ENCODE measurements at regions not wholly inside any gene's neighbourhood (a gene's known extent, or its start where the extent isn't known, plus 50 kb on each side); places are given as distances from the start of the nearest gene placed in this dataset.

DNA sequence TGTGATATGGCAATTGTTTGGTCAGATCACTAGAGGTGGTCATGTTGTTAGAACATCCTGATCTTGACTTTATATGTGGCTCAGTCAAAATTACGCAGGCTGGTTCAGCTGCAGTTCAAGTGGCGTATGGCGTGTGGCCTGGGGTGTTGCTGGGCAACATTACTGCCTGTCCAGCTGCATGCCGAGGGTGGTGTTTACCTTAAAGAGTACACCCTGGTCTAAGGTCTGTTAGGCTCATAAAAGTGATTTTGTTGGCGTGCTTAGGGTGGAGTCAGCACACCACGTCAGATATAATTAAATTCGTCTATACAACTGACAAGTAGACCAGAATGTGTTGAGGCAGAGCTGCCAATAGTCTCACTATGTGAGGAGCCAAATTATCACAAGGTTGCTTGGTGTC is 55.6 kb upstream of the NEDD9 start (continued):
- no peak for TF ChIP-seq ZBTB7A (tag by site-specific recombination; IDR thresholded peaks at IDR 0.05; ENCODE audit: low read depth)
- TF ChIP-seq, protein P1, sequence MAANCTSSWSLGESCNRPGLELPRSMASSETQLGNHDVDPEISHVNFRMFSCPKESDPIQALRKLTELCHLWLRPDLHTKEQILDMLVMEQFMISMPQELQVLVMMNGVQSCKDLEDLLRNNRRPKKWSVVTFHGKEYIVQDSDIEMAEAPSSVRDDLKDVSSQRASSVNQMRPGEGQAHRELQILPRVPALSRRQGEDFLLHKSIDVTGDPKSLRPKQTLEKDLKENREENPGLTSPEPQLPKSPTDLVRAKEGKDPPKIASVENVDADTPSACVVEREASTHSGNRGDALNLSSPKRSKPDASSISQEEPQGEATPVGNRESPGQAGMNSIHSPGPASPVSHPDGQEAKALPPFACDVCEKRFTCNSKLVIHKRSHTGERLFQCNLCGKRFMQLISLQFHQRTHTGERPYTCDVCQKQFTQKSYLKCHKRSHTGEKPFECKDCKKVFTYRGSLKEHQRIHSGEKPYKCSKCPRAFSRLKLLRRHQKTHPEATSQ (tag by site-specific recombination; IDR thresholded peaks at IDR 0.05) = no peak
- TF ChIP-seq, protein P2, sequence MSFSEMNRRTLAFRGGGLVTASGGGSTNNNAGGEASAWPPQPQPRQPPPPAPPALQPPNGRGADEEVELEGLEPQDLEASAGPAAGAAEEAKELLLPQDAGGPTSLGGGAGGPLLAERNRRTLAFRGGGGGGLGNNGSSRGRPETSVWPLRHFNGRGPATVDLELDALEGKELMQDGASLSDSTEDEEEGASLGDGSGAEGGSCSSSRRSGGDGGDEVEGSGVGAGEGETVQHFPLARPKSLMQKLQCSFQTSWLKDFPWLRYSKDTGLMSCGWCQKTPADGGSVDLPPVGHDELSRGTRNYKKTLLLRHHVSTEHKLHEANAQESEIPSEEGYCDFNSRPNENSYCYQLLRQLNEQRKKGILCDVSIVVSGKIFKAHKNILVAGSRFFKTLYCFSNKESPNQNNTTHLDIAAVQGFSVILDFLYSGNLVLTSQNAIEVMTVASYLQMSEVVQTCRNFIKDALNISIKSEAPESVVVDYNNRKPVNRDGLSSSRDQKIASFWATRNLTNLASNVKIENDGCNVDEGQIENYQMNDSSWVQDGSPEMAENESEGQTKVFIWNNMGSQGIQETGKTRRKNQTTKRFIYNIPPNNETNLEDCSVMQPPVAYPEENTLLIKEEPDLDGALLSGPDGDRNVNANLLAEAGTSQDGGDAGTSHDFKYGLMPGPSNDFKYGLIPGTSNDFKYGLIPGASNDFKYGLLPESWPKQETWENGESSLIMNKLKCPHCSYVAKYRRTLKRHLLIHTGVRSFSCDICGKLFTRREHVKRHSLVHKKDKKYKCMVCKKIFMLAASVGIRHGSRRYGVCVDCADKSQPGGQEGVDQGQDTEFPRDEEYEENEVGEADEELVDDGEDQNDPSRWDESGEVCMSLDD (tag by site-specific recombination; IDR thresholded peaks at IDR 0.05) = no peak
- no peak for TF ChIP-seq ZNF404 (tag by site-specific recombination; IDR thresholded peaks at IDR 0.05)
- TF ChIP-seq YY1 (tag by site-specific recombination; IDR thresholded peaks at IDR 0.05) = no peak
- no peak for TF ChIP-seq MYNN (tag by site-specific recombination; IDR thresholded peaks at IDR 0.05; ENCODE audit: borderline replicate concordance)
- TF ChIP-seq ZNF138 (tag by site-specific recombination; IDR thresholded peaks at IDR 0.05; ENCODE audit: borderline replicate concordance) = no peak
- TF ChIP-seq YY2 (tag by site-specific recombination; IDR thresholded peaks at IDR 0.05) = no peak

DNA sequence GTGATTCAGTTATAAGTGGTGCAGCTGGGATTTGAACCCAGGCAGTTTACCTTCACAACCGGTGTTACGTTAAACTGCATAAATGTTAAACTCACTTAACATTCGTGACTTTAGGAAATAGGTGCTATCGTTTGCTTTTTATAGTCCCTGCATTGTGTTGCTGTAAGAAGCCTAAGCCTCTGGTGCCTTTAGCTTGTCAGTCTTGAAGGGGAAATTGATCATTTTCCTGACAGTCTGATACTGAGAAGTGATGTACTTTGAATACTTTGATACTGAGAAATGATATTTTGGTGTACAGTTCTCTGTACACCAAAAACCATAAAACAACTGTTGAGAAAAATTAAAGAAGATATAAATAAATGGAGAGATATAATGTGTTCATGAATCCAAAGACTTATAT is 52.5 kb upstream of the NEDD9 start:
- Histone ChIP-seq H3K36me3 (ENCODE audit: control insufficient read depth in 2 of 2, insufficient read depth in 1 of 2, low read length in 2 of 2) (no peaks in the 10 kb centered on the region), H3K4me1 (ENCODE audit: control insufficient read depth, insufficient read depth, low read length) (no peaks in the 10 kb centered on the region), H3K9me3 (ENCODE audit: control insufficient read depth, insufficient read depth, low read depth, low read length) (no peaks in the 10 kb centered on the region; the same call in 1 of the 2 replicates), H3K4me3 (ENCODE audit: low read depth, low read length) (no peak overlapping the region), H3K27ac (ENCODE audit: extremely low read depth, low read depth, low read length) (no peak overlapping the region)
- POLR2A ChIA-PET = no interaction called here
- CTCF ChIA-PET = interaction anchor here (0.9 to 1.3 kb wide), 2 partner anchors 113 to 211 kb away, joined by 4 to 5 read pairs; no protein-coding TSS in a partner anchor
- TF ChIP-seq, protein P3, sequence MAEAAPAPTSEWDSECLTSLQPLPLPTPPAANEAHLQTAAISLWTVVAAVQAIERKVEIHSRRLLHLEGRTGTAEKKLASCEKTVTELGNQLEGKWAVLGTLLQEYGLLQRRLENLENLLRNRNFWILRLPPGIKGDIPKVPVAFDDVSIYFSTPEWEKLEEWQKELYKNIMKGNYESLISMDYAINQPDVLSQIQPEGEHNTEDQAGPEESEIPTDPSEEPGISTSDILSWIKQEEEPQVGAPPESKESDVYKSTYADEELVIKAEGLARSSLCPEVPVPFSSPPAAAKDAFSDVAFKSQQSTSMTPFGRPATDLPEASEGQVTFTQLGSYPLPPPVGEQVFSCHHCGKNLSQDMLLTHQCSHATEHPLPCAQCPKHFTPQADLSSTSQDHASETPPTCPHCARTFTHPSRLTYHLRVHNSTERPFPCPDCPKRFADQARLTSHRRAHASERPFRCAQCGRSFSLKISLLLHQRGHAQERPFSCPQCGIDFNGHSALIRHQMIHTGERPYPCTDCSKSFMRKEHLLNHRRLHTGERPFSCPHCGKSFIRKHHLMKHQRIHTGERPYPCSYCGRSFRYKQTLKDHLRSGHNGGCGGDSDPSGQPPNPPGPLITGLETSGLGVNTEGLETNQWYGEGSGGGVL (tag by site-specific recombination; IDR thresholded peaks at IDR 0.05) = no peak
- TF ChIP-seq ZNF175 (tag by site-specific recombination; IDR thresholded peaks at IDR 0.05) = no peak
- TF ChIP-seq ZNF174 (tag by site-specific recombination; IDR thresholded peaks at IDR 0.05) = no peak
- no peak for TF ChIP-seq ZNF404 (tag by site-specific recombination; IDR thresholded peaks at IDR 0.05)
- TF ChIP-seq ZNF658 (tag by site-specific recombination; IDR thresholded peaks at IDR 0.05) = no peak
- no peak for TF ChIP-seq ZNF354C (tag by site-specific recombination; IDR thresholded peaks at IDR 0.05; ENCODE audit: borderline replicate concordance, low read depth)
- no peak for TF ChIP-seq ZNF792 (tag by site-specific recombination; IDR thresholded peaks at IDR 0.05)
- TF ChIP-seq, protein P4, sequence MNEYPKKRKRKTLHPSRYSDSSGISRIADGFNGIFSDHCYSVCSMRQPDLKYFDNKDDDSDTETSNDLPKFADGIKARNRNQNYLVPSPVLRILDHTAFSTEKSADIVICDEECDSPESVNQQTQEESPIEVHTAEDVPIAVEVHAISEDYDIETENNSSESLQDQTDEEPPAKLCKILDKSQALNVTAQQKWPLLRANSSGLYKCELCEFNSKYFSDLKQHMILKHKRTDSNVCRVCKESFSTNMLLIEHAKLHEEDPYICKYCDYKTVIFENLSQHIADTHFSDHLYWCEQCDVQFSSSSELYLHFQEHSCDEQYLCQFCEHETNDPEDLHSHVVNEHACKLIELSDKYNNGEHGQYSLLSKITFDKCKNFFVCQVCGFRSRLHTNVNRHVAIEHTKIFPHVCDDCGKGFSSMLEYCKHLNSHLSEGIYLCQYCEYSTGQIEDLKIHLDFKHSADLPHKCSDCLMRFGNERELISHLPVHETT (tag by site-specific recombination; IDR thresholded peaks at IDR 0.05) = no peak
- TF ChIP-seq KLF10 (tag by site-specific recombination; IDR thresholded peaks at IDR 0.05) = no peak
- no peak for TF ChIP-seq ZNF248 (tag by site-specific recombination; IDR thresholded peaks at IDR 0.05)
- no peak for TF ChIP-seq ZNF302 (tag by site-specific recombination; IDR thresholded peaks at IDR 0.05; ENCODE audit: low read depth)
- TF ChIP-seq, protein P5, sequence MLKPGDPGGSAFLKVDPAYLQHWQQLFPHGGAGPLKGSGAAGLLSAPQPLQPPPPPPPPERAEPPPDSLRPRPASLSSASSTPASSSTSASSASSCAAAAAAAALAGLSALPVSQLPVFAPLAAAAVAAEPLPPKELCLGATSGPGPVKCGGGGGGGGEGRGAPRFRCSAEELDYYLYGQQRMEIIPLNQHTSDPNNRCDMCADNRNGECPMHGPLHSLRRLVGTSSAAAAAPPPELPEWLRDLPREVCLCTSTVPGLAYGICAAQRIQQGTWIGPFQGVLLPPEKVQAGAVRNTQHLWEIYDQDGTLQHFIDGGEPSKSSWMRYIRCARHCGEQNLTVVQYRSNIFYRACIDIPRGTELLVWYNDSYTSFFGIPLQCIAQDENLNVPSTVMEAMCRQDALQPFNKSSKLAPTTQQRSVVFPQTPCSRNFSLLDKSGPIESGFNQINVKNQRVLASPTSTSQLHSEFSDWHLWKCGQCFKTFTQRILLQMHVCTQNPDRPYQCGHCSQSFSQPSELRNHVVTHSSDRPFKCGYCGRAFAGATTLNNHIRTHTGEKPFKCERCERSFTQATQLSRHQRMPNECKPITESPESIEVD (tag by site-specific recombination; IDR thresholded peaks at IDR 0.05) = no peak
- TF ChIP-seq ZNF433 (tag by site-specific recombination; IDR thresholded peaks at IDR 0.05; ENCODE audit: low read depth) = no peak
